Neuron (in vitro differentiated cells): ENCODE measurements at regions not wholly inside any gene's neighbourhood (a gene's known extent, or its start where the extent isn't known, plus 50 kb on each side); places are given as distances from the start of the nearest gene placed in this dataset.
"Not testable (repeated sequence)": the region's sequence is repeated elsewhere in the genome, so short reads cannot be mapped to it uniquely, and the experiment has no call there.

Experiments
- H2AFZ ChIP-seq: one replicate; pipeline ENCODE4 v1.6.1; 2013; ENCODE audit warnings: low read depth, mild to moderate bottlenecking, inconsistent platforms, low read length, moderate library complexity
- H3K27me3 ChIP-seq: one replicate; pipeline ENCODE4 v1.6.1; 2013; ENCODE audit warnings: low read length; ENCODE audit not compliant: insufficient read depth
- H3K36me3 ChIP-seq: one replicate; pipeline ENCODE4 v1.6.1; 2013; ENCODE audit warnings: low read length; ENCODE audit not compliant: insufficient read depth
- H3K4me1 ChIP-seq: one replicate; pipeline ENCODE4 v1.6.1; 2013; ENCODE audit warnings: low read length; ENCODE audit not compliant: insufficient read depth
- H3K4me3 ChIP-seq: 2 replicates; pipeline ENCODE4 v1.5.1; 2013; ENCODE audit warnings: mild to moderate bottlenecking, low read length, moderate library complexity
- H3K9me3 ChIP-seq: one replicate; pipeline ENCODE4 v1.6.1; 2013; ENCODE audit warnings: low read length

GRCh38 chr10:64846700-64847099 is 1325.5 kb downstream of the REEP3 start:
- no peaks in the 10 kb centered on the region for H3K27me3 ChIP-seq
- H3K4me3 ChIP-seq = no peak overlapping the region
- H3K9me3 ChIP-seq = no peaks in the 10 kb centered on the region
- H3K4me1 ChIP-seq = peaks cover 3% of the 10 kb centered on the region
- H2AFZ ChIP-seq = no peak overlapping the region
- no peaks in the 10 kb centered on the region for H3K36me3 ChIP-seq

- H3K4me1 ChIP-seq = no peaks in the 10 kb centered on the region
- no peak overlapping the region for H2AFZ ChIP-seq
- H3K4me3 ChIP-seq = no peak overlapping the region
Observed at GRCh38 chr10:64855941-64856340, 1334.7 kb downstream of the REEP3 start.

GRCh38 chr10:64859911-64860310 is 1338.7 kb downstream of the REEP3 start:
- Histone ChIP-seq H3K9me3 (no peaks in the 10 kb centered on the region), H3K4me1 (no peaks in the 10 kb centered on the region), H2AFZ (no peak overlapping the region), H3K27me3 (no peaks in the 10 kb centered on the region), H3K36me3 (no peaks in the 10 kb centered on the region), H3K4me3 (no peak overlapping the region)

More at GRCh38 chr10:64855941-64856340, 1334.7 kb downstream of the REEP3 start:
- Histone ChIP-seq H3K36me3 (no peaks in the 10 kb centered on the region), H3K27me3 (no peaks in the 10 kb centered on the region), H3K9me3 (no peaks in the 10 kb centered on the region)

- Histone ChIP-seq H3K4me3 (no peak overlapping the region), H3K27me3 (no peaks in the 10 kb centered on the region), H3K36me3 (no peaks in the 10 kb centered on the region), H2AFZ (no peak overlapping the region), H3K9me3 (no peaks in the 10 kb centered on the region), H3K4me1 (no peaks in the 10 kb centered on the region)
Observed at GRCh38 chr10:64863836-64864235, 1342.6 kb downstream of the REEP3 start.

- Histone ChIP-seq H3K4me3 (no peak overlapping the region), H3K27me3 (no peaks in the 10 kb centered on the region), H2AFZ (no peak overlapping the region), H3K36me3 (no peaks in the 10 kb centered on the region), H3K9me3 (no peaks in the 10 kb centered on the region), H3K4me1 (no peaks in the 10 kb centered on the region)
Observed at GRCh38 chr10:64867501-64867962, 1346.3 kb downstream of the REEP3 start.

GRCh38 chr10:64873088-64873487 is 1351.9 kb downstream of the REEP3 start:
- Histone ChIP-seq H3K4me1 (no peaks in the 10 kb centered on the region), H3K9me3 (no peaks in the 10 kb centered on the region), H3K36me3 (no peaks in the 10 kb centered on the region), H3K4me3 (no peak overlapping the region), H3K27me3 (no peaks in the 10 kb centered on the region), H2AFZ (no peak overlapping the region)

- no peaks in the 10 kb centered on the region for H3K36me3 ChIP-seq
- no peaks in the 10 kb centered on the region for H3K9me3 ChIP-seq
- H2AFZ ChIP-seq = no peak overlapping the region
- no peaks in the 10 kb centered on the region for H3K27me3 ChIP-seq
- H3K4me3 ChIP-seq = no peak overlapping the region
- no peaks in the 10 kb centered on the region for H3K4me1 ChIP-seq
Observed at GRCh38 chr10:64873959-64874358, 1352.8 kb downstream of the REEP3 start.

- H3K36me3 ChIP-seq = no peaks in the 10 kb centered on the region
- no peaks in the 10 kb centered on the region for H3K9me3 ChIP-seq
- H2AFZ ChIP-seq = no peak overlapping the region
- H3K4me1 ChIP-seq = no peaks in the 10 kb centered on the region
- H3K4me3 ChIP-seq = no peak overlapping the region
- no peaks in the 10 kb centered on the region for H3K27me3 ChIP-seq
Observed at GRCh38 chr10:64880546-64880945, 1359.3 kb downstream of the REEP3 start.

GRCh38 chr10:64881257-64881656 is 1360.1 kb downstream of the REEP3 start:
- H3K36me3 ChIP-seq = no peaks in the 10 kb centered on the region
- no peak overlapping the region for H3K4me3 ChIP-seq
- H3K4me1 ChIP-seq = no peaks in the 10 kb centered on the region
- no peaks in the 10 kb centered on the region for H3K27me3 ChIP-seq
- no peaks in the 10 kb centered on the region for H3K9me3 ChIP-seq
- no peak overlapping the region for H2AFZ ChIP-seq

GRCh38 chr10:64896582-64896981 is 1375.4 kb downstream of the REEP3 start:
- Histone ChIP-seq H3K9me3 (no peaks in the 10 kb centered on the region), H2AFZ (no peak overlapping the region), H3K4me3 (no peak overlapping the region), H3K4me1 (no peaks in the 10 kb centered on the region), H3K27me3 (no peaks in the 10 kb centered on the region), H3K36me3 (no peaks in the 10 kb centered on the region)

GRCh38 chr10:64906311-64906710 is 1385.1 kb downstream of the REEP3 start:
- H3K4me1 ChIP-seq, H2AFZ ChIP-seq, H3K4me3 ChIP-seq, H3K27me3 ChIP-seq, H3K9me3 ChIP-seq, H3K36me3 ChIP-seq: not testable (repeated sequence)

- not testable (repeated sequence) for H2AFZ ChIP-seq, H3K27me3 ChIP-seq, H3K4me3 ChIP-seq, H3K9me3 ChIP-seq, H3K4me1 ChIP-seq, H3K36me3 ChIP-seq
Observed at GRCh38 chr10:64924306-64924705, 1403.1 kb downstream of the REEP3 start.

- H2AFZ ChIP-seq = no peak overlapping the region
- H3K27me3 ChIP-seq = no peaks in the 10 kb centered on the region
- H3K4me3 ChIP-seq = no peak overlapping the region
Observed at GRCh38 chr10:64952042-64952441, 1430.8 kb downstream of the REEP3 start.

GRCh38 chr10:64956441-64956840 is 1435.2 kb downstream of the REEP3 start:
- no peak overlapping the region for H2AFZ ChIP-seq
- H3K9me3 ChIP-seq = no peaks in the 10 kb centered on the region
- no peaks in the 10 kb centered on the region for H3K27me3 ChIP-seq
- H3K4me1 ChIP-seq = no peaks in the 10 kb centered on the region
- H3K36me3 ChIP-seq = no peaks in the 10 kb centered on the region
- H3K4me3 ChIP-seq = no peak overlapping the region

More at GRCh38 chr10:64952042-64952441, 1430.8 kb downstream of the REEP3 start:
- H3K36me3 ChIP-seq = no peaks in the 10 kb centered on the region
- H3K4me1 ChIP-seq = no peaks in the 10 kb centered on the region
- no peaks in the 10 kb centered on the region for H3K9me3 ChIP-seq
